ENCODE measurements at regions not wholly inside any gene's neighbourhood (a gene's known extent, or its start where the extent isn't known, plus 50 kb on each side); places are given as distances from the start of the nearest gene placed in this dataset.

GRCh38 chr16:82421851-82422250 lies 204.9 kb upstream of the CDH13 start:
- no peak for TF ChIP-seq CTCF (IDR thresholded peaks at IDR 0.05; ENCODE audit: insufficient read depth, missing control alignments)
- no peak for FAIRE-seq
- no peak for DNase-seq (ENCODE audit: insufficient read length, low spot score)

GRCh38 chr16:82419332-82419731 lies 207.4 kb upstream of the CDH13 start:
- no peak for DNase-seq (ENCODE audit: insufficient read length, low spot score)
- no peak for TF ChIP-seq CTCF (IDR thresholded peaks at IDR 0.05; ENCODE audit: insufficient read depth, missing control alignments)
- FAIRE-seq = no peak

GRCh38 chr16:82414476-82414875 lies 212.3 kb upstream of the CDH13 start:
- DNase-seq (ENCODE audit: insufficient read length, low spot score) = no peak
- FAIRE-seq = no peak
- no peak for TF ChIP-seq CTCF (IDR thresholded peaks at IDR 0.05; ENCODE audit: insufficient read depth, missing control alignments)

DNA sequence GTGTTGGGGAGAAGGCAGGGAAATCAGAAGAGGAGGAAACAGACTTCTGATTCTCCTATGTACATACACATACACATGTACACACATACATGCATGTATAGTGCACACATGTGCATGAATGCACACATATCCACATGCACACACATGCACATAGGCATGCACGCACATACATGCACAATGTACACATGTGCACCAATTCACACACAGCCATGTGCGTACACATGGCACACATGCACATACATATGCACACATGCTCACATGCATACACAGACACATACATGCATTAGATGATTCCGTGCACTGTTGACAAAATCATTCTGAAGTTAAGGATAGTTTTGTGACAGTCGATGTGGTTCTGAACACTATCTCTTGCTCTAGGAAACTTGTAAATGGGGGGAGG lies 214.0 kb upstream of the CDH13 start:
- DNase-seq (ENCODE audit: insufficient read length, low spot score) (no peak), FAIRE-seq (no peak)
- TF ChIP-seq CTCF (IDR thresholded peaks at IDR 0.05; ENCODE audit: insufficient read depth, missing control alignments) = no peak

DNA sequence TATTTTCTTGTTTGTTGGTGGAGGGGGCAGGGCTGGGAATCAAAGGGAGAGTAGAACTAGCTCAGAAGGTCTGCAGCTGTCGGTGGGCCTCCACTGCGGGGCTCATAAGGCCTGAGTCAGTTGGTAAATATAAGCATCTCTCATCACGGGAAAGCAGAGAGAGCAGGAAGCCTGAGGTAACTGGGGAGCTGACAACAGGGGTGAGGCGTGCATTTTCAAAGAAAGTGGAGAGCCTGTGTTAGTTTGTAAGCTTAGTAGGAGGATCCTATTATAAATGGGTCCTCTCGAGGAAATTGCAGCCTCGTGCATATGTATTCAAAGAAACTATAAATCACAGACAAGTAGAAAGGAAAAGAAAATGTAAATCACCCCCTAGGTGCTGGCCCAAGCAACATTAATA lies 221.0 kb upstream of the CDH13 start:
- DNase-seq (ENCODE audit: insufficient read length, low spot score) = no peak
- TF ChIP-seq CTCF (IDR thresholded peaks at IDR 0.05; ENCODE audit: insufficient read depth, missing control alignments) = no peak
- no peak for FAIRE-seq

DNA sequence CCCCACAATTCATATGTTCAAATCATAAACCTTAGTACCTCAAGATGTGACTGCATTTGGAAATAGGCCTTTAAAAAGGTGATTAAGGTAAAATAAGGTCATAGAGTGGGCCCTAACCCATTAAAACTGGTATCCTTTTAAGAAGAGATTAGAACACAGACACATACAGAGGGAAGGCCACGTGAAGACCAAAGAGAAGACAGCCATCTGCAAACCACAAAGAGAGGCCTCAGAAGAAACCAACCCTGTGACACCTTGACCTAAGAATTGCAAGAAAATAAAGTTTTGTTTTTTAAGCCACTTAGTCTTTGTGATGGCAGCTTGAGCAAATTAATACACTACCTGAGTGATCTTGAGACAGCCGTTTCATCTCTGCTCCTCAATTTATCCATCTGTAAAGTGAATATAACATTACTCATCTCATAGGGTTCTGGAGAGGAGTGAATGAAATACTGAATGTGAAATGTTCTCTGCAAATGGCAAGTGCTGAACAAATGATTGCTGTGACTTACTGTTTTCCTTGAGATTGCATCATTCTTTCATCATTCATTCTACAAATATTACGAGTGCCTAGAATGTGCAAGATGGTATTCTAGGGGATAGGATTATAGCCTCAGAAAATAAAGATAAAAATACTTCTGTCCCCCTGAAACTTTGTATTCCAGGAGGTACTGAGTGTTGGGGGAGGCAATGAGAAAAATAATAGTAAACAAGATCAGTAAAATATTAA lies 222.0 kb upstream of the CDH13 start:
- no peak for DNase-seq (ENCODE audit: insufficient read length, low spot score)
- FAIRE-seq = no peak
- TF ChIP-seq CTCF (IDR thresholded peaks at IDR 0.05; ENCODE audit: insufficient read depth, missing control alignments) = no peak

DNA sequence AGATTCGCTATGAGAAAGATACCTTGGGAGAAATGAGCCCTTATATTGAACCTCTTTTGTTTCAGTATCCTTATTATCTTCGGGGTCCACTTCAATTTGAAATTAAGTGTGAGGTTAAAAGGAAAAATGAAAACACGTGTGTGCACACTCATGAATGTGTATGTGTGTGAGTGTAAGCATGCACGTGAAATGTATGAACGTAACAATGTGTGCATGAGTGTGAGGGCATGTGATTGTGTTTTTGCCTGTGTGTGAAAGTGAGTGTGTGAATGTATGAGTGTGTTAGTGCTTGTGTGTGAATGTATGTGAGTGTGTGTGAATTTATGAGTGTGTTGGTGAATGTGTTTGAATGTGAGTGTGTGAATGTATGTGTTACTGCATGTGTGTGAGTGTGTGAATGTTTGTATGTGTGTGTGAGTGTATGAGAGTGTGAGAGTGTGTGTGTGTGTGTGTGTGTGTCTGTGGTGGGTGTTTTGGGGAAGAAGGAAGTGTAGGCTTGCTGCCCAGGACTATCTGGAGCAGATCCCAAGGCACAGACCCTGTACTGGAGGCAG lies 224.0 kb upstream of the CDH13 start:
- FAIRE-seq (no peak), DNase-seq (ENCODE audit: insufficient read length, low spot score) (no peak)
- TF ChIP-seq CTCF (IDR thresholded peaks at IDR 0.05; ENCODE audit: insufficient read depth, missing control alignments) = no peak
